BLaER1 treated with 17β-estradiol and CSF1 and Interleukin-3, amounts not matched to agents 10 nM and 100 nM (cell line): ENCODE measurements at regions not wholly inside any gene's neighbourhood (a gene's known extent, or its start where the extent isn't known, plus 50 kb on each side); places are given as distances from the start of the nearest gene placed in this dataset.
"Not testable (repeated sequence)": the region's sequence is repeated elsewhere in the genome, so short reads cannot be mapped to it uniquely, and the experiment has no call there.

Source experiments
- H3K27ac ChIP-seq, 11 experiments: shearing (Covaris generic); formaldehyde crosslinking; 2 replicates each; pipeline ENCODE4 v1.8.1; 2022
- H3K27me3 ChIP-seq, 11 experiments: shearing (Covaris generic); formaldehyde crosslinking; 2 replicates each; pipeline ENCODE4 v1.8.1; 2022
- H3K36me3 ChIP-seq, 11 experiments: shearing (Covaris generic); formaldehyde crosslinking; 2 replicates each; pipeline ENCODE4 v1.8.1; 2022
- H3K4me1 ChIP-seq, 10 experiments: shearing (Covaris generic); formaldehyde crosslinking; 2 replicates each; pipeline ENCODE4 v1.8.1; 2022
- H3K4me2 ChIP-seq, 11 experiments: shearing (Covaris generic); formaldehyde crosslinking; 2 replicates each; pipeline ENCODE4 v1.8.1; 2022
- H3K4me3 ChIP-seq, 10 experiments: shearing (Covaris generic); formaldehyde crosslinking; 2 replicates each; pipeline ENCODE4 v1.8.1; 2022
- H3K9ac ChIP-seq, 11 experiments: shearing (Covaris generic); formaldehyde crosslinking; 2 replicates each; pipeline ENCODE4 v1.8.1; 2022
- H3K9me3 ChIP-seq, 11 experiments: shearing (Covaris generic); formaldehyde crosslinking; replicated peaks in 1 of 11; 2 replicates each; pipeline ENCODE4 v1.8.1; 2022
- H4K20me1 ChIP-seq, 11 experiments: shearing (Covaris generic); formaldehyde crosslinking; 2 replicates each; pipeline ENCODE4 v1.8.1; 2022
- Cebpa-rat ChIP-seq, 11 experiments: shearing (Covaris generic); IDR thresholded peaks; 2 replicates each; pipeline ENCODE4 v1.8.1; 2022

DNA sequence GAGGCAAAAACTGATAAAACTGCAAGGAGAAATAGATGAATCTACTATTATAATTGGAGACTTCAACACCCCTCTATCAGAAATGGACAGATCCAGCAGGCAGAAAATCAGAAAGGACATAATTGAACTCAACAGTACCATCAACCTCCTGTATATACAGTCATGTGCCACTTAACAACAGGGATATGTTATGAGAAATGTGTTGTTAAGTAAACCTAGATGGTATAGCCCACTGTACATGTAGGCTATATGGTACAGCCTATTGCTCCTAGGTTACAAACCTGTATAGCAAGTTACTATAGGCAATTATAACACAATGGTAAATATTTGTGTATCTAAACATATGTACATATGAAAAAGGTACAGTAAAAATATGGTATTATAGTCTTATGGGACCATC is 66.8 kb upstream of the PHF21A start:
- H3K4me2 ChIP-seq, result no peak overlapping the region
- H3K27ac ChIP-seq, result no peak overlapping the region
- no peak for TF ChIP-seq Cebpa-rat (IDR thresholded peaks at IDR 0.05)
- no peaks in the 10 kb centered on the region for H3K4me1 ChIP-seq
- H3K4me3 ChIP-seq, result no peak overlapping the region
- no peaks in the 10 kb centered on the region for H3K27me3 ChIP-seq
- H4K20me1 ChIP-seq, result no peaks in the 10 kb centered on the region
- H3K9ac ChIP-seq, result no peak overlapping the region
- H3K36me3 ChIP-seq, result no peaks in the 10 kb centered on the region
- H3K9me3 ChIP-seq, result peaks cover 8 to 19% (median 13%) of the 10 kb centered on the region in 11 experiments; a peak in 20 of 22 replicates

GRCh38 chr11:46183819-46184218 is 62.6 kb upstream of the PHF21A start:
- no peaks in the 10 kb centered on the region; a peak in 1 of 22 replicates for H3K9me3 ChIP-seq
- no peak overlapping the region for H3K27ac ChIP-seq
- H4K20me1 ChIP-seq, result no peaks in the 10 kb centered on the region
- H3K27me3 ChIP-seq, result no peaks in the 10 kb centered on the region
- no peak for TF ChIP-seq Cebpa-rat (IDR thresholded peaks at IDR 0.05)
- H3K4me3 ChIP-seq, result no peak overlapping the region
- H3K4me1 ChIP-seq, result no peaks in the 10 kb centered on the region
- H3K4me2 ChIP-seq, result no peak overlapping the region
- no peaks in the 10 kb centered on the region for H3K36me3 ChIP-seq
- no peak overlapping the region for H3K9ac ChIP-seq

GRCh38 chr11:46181843-46182424 is 60.7 kb upstream of the PHF21A start:
- Histone ChIP-seq H3K27me3 (no peaks in the 10 kb centered on the region), H3K9me3 (no peaks in the 10 kb centered on the region; a peak in 1 of 22 replicates), H3K9ac (no peak overlapping the region), H3K4me2 (no peak overlapping the region), H3K27ac (no peak overlapping the region), H3K36me3 (no peaks in the 10 kb centered on the region), H4K20me1 (no peaks in the 10 kb centered on the region), H3K4me3 (no peak overlapping the region), H3K4me1 (no peaks in the 10 kb centered on the region)
- TF ChIP-seq Cebpa-rat (IDR thresholded peaks at IDR 0.05), result no peak; a peak in 1 of 22 replicates

DNA sequence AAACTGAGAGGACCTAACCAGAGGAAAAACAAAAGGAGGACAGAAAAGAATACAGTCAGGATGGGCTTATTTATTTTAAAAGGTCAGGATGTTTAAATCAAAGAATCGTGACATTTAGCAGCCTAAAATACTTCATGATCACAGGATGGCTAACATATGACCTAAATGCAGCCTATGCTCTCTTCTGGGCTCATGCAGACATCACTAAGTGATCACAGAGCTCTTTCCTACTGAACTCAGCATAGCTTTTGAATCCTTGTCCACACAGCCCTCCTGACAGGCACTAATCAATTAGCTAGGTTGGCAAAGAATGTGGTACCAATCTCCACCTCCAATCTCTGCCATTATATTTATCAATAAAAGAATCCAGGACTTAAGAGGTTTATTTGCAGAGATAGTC is 60.1 kb upstream of the PHF21A start:
- H3K27ac ChIP-seq, result no peak overlapping the region
- H4K20me1 ChIP-seq, result no peaks in the 10 kb centered on the region
- TF ChIP-seq Cebpa-rat (IDR thresholded peaks at IDR 0.05), result no peak
- H3K4me3 ChIP-seq, result no peak overlapping the region
- H3K4me1 ChIP-seq, result no peaks in the 10 kb centered on the region
- no peaks in the 10 kb centered on the region for H3K27me3 ChIP-seq
- no peak overlapping the region for H3K9ac ChIP-seq
- no peak overlapping the region for H3K4me2 ChIP-seq
- no peaks in the 10 kb centered on the region; a peak in 1 of 22 replicates for H3K9me3 ChIP-seq
- H3K36me3 ChIP-seq, result no peaks in the 10 kb centered on the region

- H3K4me2 ChIP-seq, result no peak overlapping the region
These were observed 59.5 kb upstream of the PHF21A start for GRCh38 chr11:46180736-46181135.

DNA sequence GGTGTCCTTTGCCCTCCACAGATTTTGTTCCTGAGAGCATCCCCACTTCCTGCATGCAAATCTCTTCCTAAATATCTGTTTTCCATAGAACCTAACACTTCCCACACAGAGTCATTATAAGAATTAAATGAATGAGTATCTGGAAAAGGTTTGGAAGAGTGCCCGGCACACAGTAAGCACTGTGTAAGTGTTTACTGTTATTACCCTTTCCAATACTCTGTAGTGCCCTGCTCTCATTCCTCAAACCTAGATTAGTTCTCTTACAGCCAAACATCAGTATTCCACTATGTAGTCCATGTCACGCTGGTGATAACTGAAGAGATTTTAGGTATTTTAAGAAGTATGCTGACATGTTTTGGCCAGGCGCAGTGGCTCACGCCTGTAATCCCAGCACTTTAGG is 57.3 kb upstream of the PHF21A start:
- Histone ChIP-seq H3K4me2 (no peak overlapping the region), H3K36me3 (no peaks in the 10 kb centered on the region), H3K27ac (no peak overlapping the region), H3K4me1 (no peaks in the 10 kb centered on the region), H3K9ac (no peak overlapping the region), H3K4me3 (no peak overlapping the region), H3K27me3 (no peaks in the 10 kb centered on the region), H4K20me1 (no peaks in the 10 kb centered on the region), H3K9me3 (no peaks in the 10 kb centered on the region; a peak in 1 of 22 replicates)
- no peak for TF ChIP-seq Cebpa-rat (IDR thresholded peaks at IDR 0.05)

More at GRCh38 chr11:46180736-46181135, 59.5 kb upstream of the PHF21A start:
- no peaks in the 10 kb centered on the region for H3K27me3 ChIP-seq
- no peak overlapping the region for H3K4me3 ChIP-seq
- no peaks in the 10 kb centered on the region for H3K4me1 ChIP-seq
- H3K36me3 ChIP-seq, result no peaks in the 10 kb centered on the region
- TF ChIP-seq Cebpa-rat (IDR thresholded peaks at IDR 0.05), result no peak
- H4K20me1 ChIP-seq, result no peaks in the 10 kb centered on the region
- no peak overlapping the region for H3K27ac ChIP-seq
- H3K9me3 ChIP-seq, result no peaks in the 10 kb centered on the region; a peak in 1 of 22 replicates
- H3K9ac ChIP-seq, result no peak overlapping the region

DNA sequence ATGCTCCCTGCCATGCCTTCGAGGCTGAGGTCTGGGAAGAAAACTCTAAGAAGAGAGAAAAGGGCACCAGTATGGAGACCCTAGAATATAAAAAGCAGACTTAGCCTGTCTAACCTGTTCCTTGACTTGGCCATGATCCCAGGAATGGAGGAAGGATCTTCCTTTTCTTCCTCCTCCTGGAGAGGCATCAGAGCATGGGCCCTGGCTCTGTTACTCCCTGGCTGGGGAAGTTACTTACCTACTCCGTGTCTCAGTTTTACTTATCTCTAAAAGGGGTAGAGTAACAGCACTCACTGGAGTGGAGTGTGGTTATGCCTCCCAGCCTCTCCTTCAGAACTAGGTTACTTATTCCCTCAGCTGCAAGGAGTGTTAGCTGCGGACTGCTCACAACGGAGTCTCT is 55.2 kb upstream of the PHF21A start:
- H3K4me2 ChIP-seq, result no peak overlapping the region

GRCh38 chr11:46175401-46176002 is 54.2 kb upstream of the PHF21A start:
- Histone ChIP-seq H3K4me2 (no peak overlapping the region), H3K27ac (no peak overlapping the region), H3K4me3 (no peak overlapping the region), H3K4me1 (no peaks in the 10 kb centered on the region), H3K36me3 (no peaks in the 10 kb centered on the region), H3K9ac (no peak overlapping the region), H4K20me1 (no peaks in the 10 kb centered on the region), H3K27me3 (no peaks in the 10 kb centered on the region), H3K9me3 (peaks cover 0 to 6% (median 0%) of the 10 kb centered on the region in 11 experiments; a peak in 1 of 22 replicates)
- no peak for TF ChIP-seq Cebpa-rat (IDR thresholded peaks at IDR 0.05)

More for the DNA sequence above, 55.2 kb upstream of the PHF21A start:
- no peaks in the 10 kb centered on the region for H3K4me1 ChIP-seq
- peaks cover 0 to 6% (median 0%) of the 10 kb centered on the region in 11 experiments; a peak in 1 of 22 replicates for H3K9me3 ChIP-seq
- no peak for TF ChIP-seq Cebpa-rat (IDR thresholded peaks at IDR 0.05)
- H3K36me3 ChIP-seq, result no peaks in the 10 kb centered on the region
- no peaks in the 10 kb centered on the region for H4K20me1 ChIP-seq
- no peak overlapping the region for H3K27ac ChIP-seq
- H3K27me3 ChIP-seq, result no peaks in the 10 kb centered on the region
- no peak overlapping the region for H3K9ac ChIP-seq
- no peak overlapping the region for H3K4me3 ChIP-seq

DNA sequence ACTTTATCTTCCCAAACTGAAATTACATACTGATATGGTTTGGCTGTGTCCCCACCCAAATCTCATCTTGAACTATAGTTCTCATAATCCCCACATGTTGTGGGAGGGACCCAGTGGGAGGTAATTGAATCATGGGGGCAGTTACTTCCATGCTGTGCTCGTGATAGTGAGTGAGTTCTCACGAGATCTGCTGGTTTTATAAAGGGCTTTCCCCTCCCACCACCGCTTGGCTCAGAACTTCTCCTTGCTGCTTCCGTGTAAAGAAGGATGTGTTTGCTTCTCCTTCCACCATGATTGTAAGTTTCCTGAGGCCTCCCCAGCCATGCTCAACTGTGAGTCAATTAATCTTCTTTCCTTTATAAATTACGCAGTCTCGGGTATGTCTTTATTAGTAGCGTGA is 50.4 kb upstream of the PHF21A start:
- not testable (repeated sequence) for H3K9me3 ChIP-seq, H3K4me1 ChIP-seq, H3K4me3 ChIP-seq, H4K20me1 ChIP-seq, H3K27ac ChIP-seq, H3K27me3 ChIP-seq, H3K9ac ChIP-seq, H3K36me3 ChIP-seq, H3K4me2 ChIP-seq
